SHP77 treated with DMSO at 0.1 percent for 48 hours (cell line): ENCODE measurements at regions not wholly inside any gene's neighbourhood (a gene's known extent, or its start where the extent isn't known, plus 50 kb on each side); places are given as distances from the start of the nearest gene placed in this dataset.
"Not testable (repeated sequence)": the region's sequence is repeated elsewhere in the genome, so short reads cannot be mapped to it uniquely, and the experiment has no call there.

ENCODE experiments used
- DNase-seq: peaks from one replicate; lab custom pipeline; 2025; lab: John Stamatoyannopoulos, UW

GRCh38 chr18:45342166-45342565 lies 273.1 kb upstream of the SLC14A2 start:
- no peak for DNase-seq

- DNase-seq: no peak
Observed at GRCh38 chr18:45342653-45343052, 272.6 kb upstream of the SLC14A2 start.

GRCh38 chr18:45343365-45343764 lies 271.9 kb upstream of the SLC14A2 start:
- DNase-seq: no peak

- DNase-seq: not testable (repeated sequence)
Observed at GRCh38 chr18:45344680-45345079, 270.6 kb upstream of the SLC14A2 start.

GRCh38 chr18:45349019-45349418 lies 266.3 kb upstream of the SLC14A2 start:
- no peak for DNase-seq

GRCh38 chr18:45349467-45349866 lies 265.8 kb upstream of the SLC14A2 start:
- DNase-seq: no peak

GRCh38 chr18:45350404-45351156 lies 264.7 kb upstream of the SLC14A2 start:
- no peak for DNase-seq

GRCh38 chr18:45352874-45353273 lies 262.4 kb upstream of the SLC14A2 start:
- DNase-seq: no peak

- no peak for DNase-seq
Observed at GRCh38 chr18:45353530-45353929, 261.7 kb upstream of the SLC14A2 start.

- DNase-seq: no peak
Observed at GRCh38 chr18:45355944-45356520, 259.2 kb upstream of the SLC14A2 start.

- no peak for DNase-seq
Observed at GRCh38 chr18:45357686-45358470, 257.4 kb upstream of the SLC14A2 start.

GRCh38 chr18:45359275-45360009 lies 255.8 kb upstream of the SLC14A2 start:
- peak; percentile 23 for DNase-seq

GRCh38 chr18:45361125-45361851 lies 254.0 kb upstream of the SLC14A2 start:
- no peak for DNase-seq

- no peak for DNase-seq
Observed at GRCh38 chr18:45363196-45363595, 252.1 kb upstream of the SLC14A2 start.

- no peak for DNase-seq
Observed at GRCh38 chr18:45365835-45366234, 249.4 kb upstream of the SLC14A2 start.

- no peak for DNase-seq
Observed at GRCh38 chr18:45370255-45371010, 244.8 kb upstream of the SLC14A2 start.

GRCh38 chr18:45373286-45373880 lies 241.9 kb upstream of the SLC14A2 start:
- DNase-seq: no peak

- DNase-seq: no peak
Observed at GRCh38 chr18:45374236-45374635, 241.0 kb upstream of the SLC14A2 start.

GRCh38 chr18:45374878-45375630 lies 240.2 kb upstream of the SLC14A2 start:
- DNase-seq: no peak

GRCh38 chr18:45376193-45376592 lies 239.1 kb upstream of the SLC14A2 start:
- no peak for DNase-seq
